Liver (tissue), 8 donors: ENCODE measurements at regions not wholly inside any gene's neighbourhood (a gene's known extent, or its start where the extent isn't known, plus 50 kb on each side); places are given as distances from the start of the nearest gene placed in this dataset.

Experiments
- DNase-seq: peaks from one replicate; pipeline ENCODE4 v3.0.0-alpha.2; 2017; ENCODE audit warnings: low spot score
- H3K27ac ChIP-seq, 2 donors: one replicate each; pipeline ENCODE4 v1.7.0; 2013; ENCODE audit warnings: inconsistent platforms in 2 of 2, low read length in 2 of 2, control low read depth in 1 of 2, low read depth in 1 of 2, mild to moderate bottlenecking in 1 of 2
- H3K27me3 ChIP-seq, 4 donors: one replicate each; pipeline versions ENCODE4 v1.6.1 to v1.7.0; 2013; ENCODE audit warnings: low read length in 3 of 4, inconsistent platforms in 1 of 4, mild to moderate bottlenecking in 1 of 4, moderate library complexity in 1 of 4; ENCODE audit not compliant: control insufficient read depth in 4 of 4, insufficient read depth in 4 of 4
- H3K36me3 ChIP-seq, 4 donors: one replicate each; pipeline versions ENCODE4 v1.6.1 to v1.7.0; 2013; ENCODE audit warnings: low read length in 3 of 4, mild to moderate bottlenecking in 3 of 4, low read depth in 1 of 4, moderate library complexity in 1 of 4; ENCODE audit not compliant: control insufficient read depth in 4 of 4, insufficient read depth in 3 of 4
- H3K4me1 ChIP-seq, 4 donors: one replicate each; pipeline versions ENCODE4 v1.6.1 to v1.7.0; 2013; ENCODE audit warnings: low read length in 3 of 4, mild to moderate bottlenecking in 3 of 4, moderate library complexity in 1 of 4; ENCODE audit not compliant: control insufficient read depth in 4 of 4, insufficient read depth in 4 of 4
- H3K4me3 ChIP-seq, 3 donors: one replicate each; pipeline versions ENCODE4 v1.6.1 to v1.7.0; 2013; ENCODE audit warnings: low read length in 3 of 3, control low read depth in 1 of 3, low read depth in 1 of 3, mild to moderate bottlenecking in 1 of 3
- H3K9ac ChIP-seq, 2 donors: one replicate each; pipeline ENCODE4 v1.7.0; 2013; ENCODE audit warnings: low read length in 2 of 2, mild to moderate bottlenecking in 2 of 2, moderate library complexity in 2 of 2, control low read depth in 1 of 2, low read depth in 1 of 2
- H3K9me3 ChIP-seq, 4 donors: one replicate each; pipeline versions ENCODE4 v1.6.1 to v1.7.0; 2013; ENCODE audit warnings: low read length in 3 of 4; ENCODE audit not compliant: control insufficient read depth in 4 of 4
- CTCF ChIP-seq: fragments of 150-350 bp; IDR thresholded peaks from 2 replicates; pipeline ENCODE4 v1.5.1; 2017; ENCODE audit warnings: improper control_type of control experiment, low read depth, low read length; ENCODE audit not compliant: missing input control
- FOXA1 ChIP-seq: IDR thresholded peaks from 2 replicates; pipeline ENCODE4 v1.6.1; 2016; ENCODE audit warnings: antibody characterized with exemption
- GABPA ChIP-seq, 2 donors: IDR thresholded peaks in 1 of 2; conservative IDR thresholded peaks in 1 of 2; 2 replicates each; pipeline ENCODE4 v1.6.1; 2016; ENCODE audit warnings: antibody characterized with exemption in 2 of 2, mild to moderate bottlenecking in 1 of 2, moderate library complexity in 1 of 2
- HNF4A ChIP-seq, 2 donors: conservative IDR thresholded peaks; 2 replicates each; pipeline ENCODE4 v1.6.1; 2016; ENCODE audit warnings: antibody characterized with exemption in 2 of 2, mild to moderate bottlenecking in 2 of 2
- MAX ChIP-seq: IDR thresholded peaks from 2 replicates; pipeline ENCODE4 v1.6.1; 2016; ENCODE audit warnings: antibody characterized with exemption
- RAD21 ChIP-seq, 2 donors: IDR thresholded peaks; 2 replicates each; pipeline ENCODE4 v1.6.1; 2016; ENCODE audit warnings: antibody characterized with exemption in 2 of 2, mild to moderate bottlenecking in 2 of 2
- REST ChIP-seq: IDR thresholded peaks from 2 replicates; pipeline ENCODE4 v1.6.1; 2016; ENCODE audit warnings: antibody characterized with exemption, mild to moderate bottlenecking
- RXRA ChIP-seq, 2 donors: IDR thresholded peaks; 2 replicates each; pipeline ENCODE4 v1.6.1; 2017 to 2018; ENCODE audit warnings: antibody characterized with exemption in 2 of 2, mild to moderate bottlenecking in 1 of 2
- SP1 ChIP-seq: IDR thresholded peaks from 2 replicates; pipeline ENCODE4 v1.6.1; 2018; ENCODE audit warnings: antibody characterized with exemption, mild to moderate bottlenecking
- YY1 ChIP-seq: IDR thresholded peaks from 2 replicates; pipeline ENCODE4 v1.6.1; 2016; ENCODE audit warnings: antibody characterized with exemption, mild to moderate bottlenecking
- ZBTB33 ChIP-seq: IDR thresholded peaks from 2 replicates; pipeline ENCODE4 v1.6.1; 2016; ENCODE audit warnings: antibody characterized with exemption
- WGBS: extraction: QIAGEN DNeasy Blood & Tissue Kit; methylation state at CpG from one replicate; pipeline ENCODE4 v1.1.7; 2013; 5-methylcytosine and 5-hydroxymethylcytosine counted together
- donor health status: healthy.
- donor health status: healthy.
- donor health status: healthy.
- donor health status: healthy.
- donor health status: healthy.

GRCh38 chr4:28879178-28879577 lies 1841.0 kb upstream of the PCDH7 start:
- WGBS = 59% methylated on average over 5 of the region's 5 CpGs
- no peak for TF ChIP-seq SP1
- DNase-seq = no peak
- Histone ChIP-seq H3K27me3 (peaks cover 0 to 2% (median 0%) of the 10 kb centered on the region in 4 donors), H3K4me1 (no peaks in the 10 kb centered on the region), H3K36me3 (no peaks in the 10 kb centered on the region), H3K9me3 (no peaks in the 10 kb centered on the region), H3K9ac (no peak overlapping the region), H3K27ac (no peak overlapping the region), H3K4me3 (no peak overlapping the region)

GRCh38 chr4:28879900-28880299 lies 1840.3 kb upstream of the PCDH7 start:
- peaks cover 0 to 2% (median 0%) of the 10 kb centered on the region in 4 donors for H3K27me3 ChIP-seq
- TF ChIP-seq HNF4A (conservative IDR thresholded peaks at IDR 0.05) (no peak), CTCF (no peak), SP1 (no peak), YY1 (no peak), GABPA (IDR thresholded peaks at IDR 0.05 in 1 of 2, conservative IDR thresholded peaks at IDR 0.05 in 1 of 2) (no peak), REST (no peak), RXRA (IDR thresholded peaks at IDR 0.05) (no peak), RAD21 (IDR thresholded peaks at IDR 0.05) (no peak), MAX (no peak), ZBTB33 (no peak), FOXA1 (no peak)
- H3K4me3 ChIP-seq = no peak overlapping the region
- H3K4me1 ChIP-seq = no peaks in the 10 kb centered on the region
- H3K9ac ChIP-seq = no peak overlapping the region
- no peak overlapping the region for H3K27ac ChIP-seq
- no peak for DNase-seq
- 52% methylated on average over 2 of the region's 2 CpGs for WGBS
- H3K36me3 ChIP-seq = no peaks in the 10 kb centered on the region
- no peaks in the 10 kb centered on the region for H3K9me3 ChIP-seq
